ENCODE measurements at regions not wholly inside any gene's neighbourhood (a gene's known extent, or its start where the extent isn't known, plus 50 kb on each side); places are given as distances from the start of the nearest gene placed in this dataset.

- Histone ChIP-seq H3K4me3 (ENCODE audit: low read depth, low read length) (no peak overlapping the region), H3K36me3 (no peaks in the 10 kb centered on the region), H3K9me3 (ENCODE audit: severe bottlenecking) (no peaks in the 10 kb centered on the region), H3K27me3 (ENCODE audit: insufficient read depth, low read depth, severe bottlenecking) (no peaks in the 10 kb centered on the region), H3K27ac (no peak overlapping the region)
- TF ChIP-seq, protein P1, sequence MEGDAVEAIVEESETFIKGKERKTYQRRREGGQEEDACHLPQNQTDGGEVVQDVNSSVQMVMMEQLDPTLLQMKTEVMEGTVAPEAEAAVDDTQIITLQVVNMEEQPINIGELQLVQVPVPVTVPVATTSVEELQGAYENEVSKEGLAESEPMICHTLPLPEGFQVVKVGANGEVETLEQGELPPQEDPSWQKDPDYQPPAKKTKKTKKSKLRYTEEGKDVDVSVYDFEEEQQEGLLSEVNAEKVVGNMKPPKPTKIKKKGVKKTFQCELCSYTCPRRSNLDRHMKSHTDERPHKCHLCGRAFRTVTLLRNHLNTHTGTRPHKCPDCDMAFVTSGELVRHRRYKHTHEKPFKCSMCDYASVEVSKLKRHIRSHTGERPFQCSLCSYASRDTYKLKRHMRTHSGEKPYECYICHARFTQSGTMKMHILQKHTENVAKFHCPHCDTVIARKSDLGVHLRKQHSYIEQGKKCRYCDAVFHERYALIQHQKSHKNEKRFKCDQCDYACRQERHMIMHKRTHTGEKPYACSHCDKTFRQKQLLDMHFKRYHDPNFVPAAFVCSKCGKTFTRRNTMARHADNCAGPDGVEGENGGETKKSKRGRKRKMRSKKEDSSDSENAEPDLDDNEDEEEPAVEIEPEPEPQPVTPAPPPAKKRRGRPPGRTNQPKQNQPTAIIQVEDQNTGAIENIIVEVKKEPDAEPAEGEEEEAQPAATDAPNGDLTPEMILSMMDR (IDR thresholded peaks at IDR 0.05; ENCODE audit: low read depth, low read length) = no peak
- DNase-seq = no peak
Measured at GRCh38 chr15:35686347-35686746, 140.4 kb upstream of the DPH6 start.

DNA sequence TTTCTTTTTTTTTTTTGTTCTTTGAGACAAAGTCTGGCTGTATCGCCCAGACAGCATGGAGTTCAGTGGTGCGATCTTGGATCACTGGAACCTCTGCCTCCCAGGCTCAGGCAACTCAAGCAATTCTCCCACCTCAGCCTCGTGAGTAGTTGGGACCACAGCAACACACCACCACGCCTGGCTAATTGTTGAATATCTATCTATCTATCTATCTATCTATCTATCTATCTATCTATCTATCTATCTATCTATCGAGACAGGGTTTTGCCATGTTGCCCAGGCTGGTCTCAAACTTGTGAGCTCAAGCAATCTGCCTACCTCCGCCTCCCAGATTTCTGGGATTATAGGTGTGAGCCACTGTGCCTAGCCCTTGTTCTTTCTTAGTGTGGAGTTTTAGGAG lies 143.3 kb upstream of the DPH6 start:
- no peak for DNase-seq
- Histone ChIP-seq H3K36me3 (no peaks in the 10 kb centered on the region), H3K4me3 (ENCODE audit: low read depth, low read length) (no peak overlapping the region), H3K27ac (no peak overlapping the region), H3K9me3 (ENCODE audit: severe bottlenecking) (no peaks in the 10 kb centered on the region), H3K27me3 (ENCODE audit: insufficient read depth, low read depth, severe bottlenecking) (no peaks in the 10 kb centered on the region)
- TF ChIP-seq, protein P1 (IDR thresholded peaks at IDR 0.05; ENCODE audit: low read depth, low read length) = no peak

GRCh38 chr15:35690089-35690488 lies 144.1 kb upstream of the DPH6 start:
- no peaks in the 10 kb centered on the region for H3K9me3 ChIP-seq (ENCODE audit: severe bottlenecking)
- TF ChIP-seq, protein P1 (IDR thresholded peaks at IDR 0.05; ENCODE audit: low read depth, low read length) = no peak
- no peak for DNase-seq
- H3K27me3 ChIP-seq (ENCODE audit: insufficient read depth, low read depth, severe bottlenecking) = no peaks in the 10 kb centered on the region
- no peaks in the 10 kb centered on the region for H3K36me3 ChIP-seq
- no peak overlapping the region for H3K4me3 ChIP-seq (ENCODE audit: low read depth, low read length)
- no peak overlapping the region for H3K27ac ChIP-seq

DNA sequence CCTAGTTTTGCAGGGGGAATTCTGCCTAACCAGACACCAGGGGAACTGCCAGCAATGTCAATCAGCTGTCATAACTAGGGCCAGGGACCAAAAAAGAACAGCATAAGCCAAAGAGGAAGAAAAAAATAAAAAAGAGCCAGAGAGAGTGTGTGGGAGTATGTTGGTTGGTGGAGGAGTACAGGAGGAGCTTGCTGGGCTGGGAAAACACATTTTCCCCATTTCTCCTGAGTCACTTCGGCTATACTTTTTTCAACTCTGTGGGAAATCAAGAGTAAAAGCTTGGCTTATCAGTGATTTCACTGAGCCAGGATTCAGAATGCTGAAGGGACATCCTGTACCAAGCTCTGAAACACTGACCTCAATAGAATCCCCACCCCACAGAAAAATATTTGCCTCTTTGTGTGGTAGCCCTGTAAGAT lies 144.7 kb upstream of the DPH6 start:
- Histone ChIP-seq H3K9me3 (ENCODE audit: severe bottlenecking) (no peaks in the 10 kb centered on the region), H3K36me3 (no peaks in the 10 kb centered on the region), H3K4me3 (ENCODE audit: low read depth, low read length) (no peak overlapping the region), H3K27me3 (ENCODE audit: insufficient read depth, low read depth, severe bottlenecking) (no peaks in the 10 kb centered on the region), H3K27ac (no peak overlapping the region)
- TF ChIP-seq, protein P1 (IDR thresholded peaks at IDR 0.05; ENCODE audit: low read depth, low read length) = no peak
- no peak for DNase-seq

GRCh38 chr15:35691173-35691761 lies 145.3 kb upstream of the DPH6 start:
- no peaks in the 10 kb centered on the region for H3K36me3 ChIP-seq
- TF ChIP-seq, protein P1 (IDR thresholded peaks at IDR 0.05; ENCODE audit: low read depth, low read length) = no peak
- no peaks in the 10 kb centered on the region for H3K9me3 ChIP-seq (ENCODE audit: severe bottlenecking)
- no peak for DNase-seq
- no peaks in the 10 kb centered on the region for H3K27me3 ChIP-seq (ENCODE audit: insufficient read depth, low read depth, severe bottlenecking)
- H3K27ac ChIP-seq = no peak overlapping the region
- H3K4me3 ChIP-seq (ENCODE audit: low read depth, low read length) = no peak overlapping the region
